Cardiac muscle cell (in vitro differentiated cells and primary cell): ENCODE measurements at regions not wholly inside any gene's neighbourhood (a gene's known extent, or its start where the extent isn't known, plus 50 kb on each side); places are given as distances from the start of the nearest gene placed in this dataset.

Experiments
- DNase-seq, 2 donors: peaks; one replicate each; pipeline versions ENCODE4 v3.0.0 to v3.0.0-alpha.2; 2010 to 2017; ENCODE audit warnings: low read depth in 1 of 2, low spot score in 1 of 2
- H3K27ac ChIP-seq: fragments of 200-600 bp; sonication (generic); 2 replicates; pipeline ENCODE4 v1.5.1; 2016
- H3K27me3 ChIP-seq: fragments of 200-600 bp; sonication (generic); 2 replicates; pipeline ENCODE4 v1.6.0; 2016; ENCODE audit warnings: control low read depth
- H3K36me3 ChIP-seq: fragments of 200-600 bp; sonication (generic); 2 replicates; pipeline ENCODE4 v1.5.1; 2016; ENCODE audit warnings: control low read depth
- H3K4me1 ChIP-seq: fragments of 200-600 bp; sonication (generic); 2 replicates; pipeline ENCODE4 v1.8.1; 2017; ENCODE audit warnings: low read depth, mild to moderate bottlenecking, mixed run types
- H3K4me3 ChIP-seq: fragments of 200-600 bp; sonication (generic); 2 replicates; pipeline ENCODE4 v1.5.1; 2016; ENCODE audit warnings: mild to moderate bottlenecking
- H3K9me3 ChIP-seq: fragments of 200-600 bp; sonication (generic); 2 replicates; pipeline ENCODE4 v1.5.1; 2017; ENCODE audit warnings: low read depth, mild to moderate bottlenecking, control low read depth
- TF ChIP-seq, protein P1 (sequence below): IDR thresholded peaks from 2 replicates; pipeline ENCODE4 v1.5.1; 2012; ENCODE audit warnings: low read depth, mild to moderate bottlenecking, low read length

- no peaks in the 10 kb centered on the region for H3K9me3 ChIP-seq
- TF ChIP-seq, protein P1, sequence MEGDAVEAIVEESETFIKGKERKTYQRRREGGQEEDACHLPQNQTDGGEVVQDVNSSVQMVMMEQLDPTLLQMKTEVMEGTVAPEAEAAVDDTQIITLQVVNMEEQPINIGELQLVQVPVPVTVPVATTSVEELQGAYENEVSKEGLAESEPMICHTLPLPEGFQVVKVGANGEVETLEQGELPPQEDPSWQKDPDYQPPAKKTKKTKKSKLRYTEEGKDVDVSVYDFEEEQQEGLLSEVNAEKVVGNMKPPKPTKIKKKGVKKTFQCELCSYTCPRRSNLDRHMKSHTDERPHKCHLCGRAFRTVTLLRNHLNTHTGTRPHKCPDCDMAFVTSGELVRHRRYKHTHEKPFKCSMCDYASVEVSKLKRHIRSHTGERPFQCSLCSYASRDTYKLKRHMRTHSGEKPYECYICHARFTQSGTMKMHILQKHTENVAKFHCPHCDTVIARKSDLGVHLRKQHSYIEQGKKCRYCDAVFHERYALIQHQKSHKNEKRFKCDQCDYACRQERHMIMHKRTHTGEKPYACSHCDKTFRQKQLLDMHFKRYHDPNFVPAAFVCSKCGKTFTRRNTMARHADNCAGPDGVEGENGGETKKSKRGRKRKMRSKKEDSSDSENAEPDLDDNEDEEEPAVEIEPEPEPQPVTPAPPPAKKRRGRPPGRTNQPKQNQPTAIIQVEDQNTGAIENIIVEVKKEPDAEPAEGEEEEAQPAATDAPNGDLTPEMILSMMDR: no peak
- no peaks in the 10 kb centered on the region for H3K27me3 ChIP-seq
- H3K4me3 ChIP-seq: no peak overlapping the region
- no peaks in the 10 kb centered on the region for H3K4me1 ChIP-seq
- no peak for DNase-seq
- H3K27ac ChIP-seq: no peak overlapping the region
- H3K36me3 ChIP-seq: no peaks in the 10 kb centered on the region
These were observed 99.4 kb upstream of the PTPN3 start for GRCh38 chr9:109597496-109597895.

DNA sequence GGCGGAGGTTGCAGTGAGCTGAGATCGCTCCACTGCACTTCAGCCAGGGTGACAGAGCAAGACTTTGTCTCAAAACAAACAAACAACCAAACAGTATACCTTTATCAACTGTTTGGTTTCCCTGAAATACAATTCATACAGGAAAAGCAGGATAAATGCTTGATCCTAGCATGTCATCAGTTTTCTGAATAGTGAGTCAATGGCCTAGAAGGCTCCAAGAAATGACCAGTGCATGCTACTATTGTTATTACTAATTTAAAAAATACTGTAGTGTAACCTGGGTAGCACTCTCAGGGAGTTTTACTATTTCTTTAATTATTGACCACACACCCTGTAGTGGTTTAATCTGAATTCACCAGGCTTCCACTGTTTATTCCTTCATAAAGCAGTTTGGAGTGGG is 101.0 kb upstream of the PTPN3 start:
- TF ChIP-seq, protein P1: no peak
- H3K27me3 ChIP-seq: no peaks in the 10 kb centered on the region
- DNase-seq: no peak
- no peaks in the 10 kb centered on the region for H3K36me3 ChIP-seq
- H3K4me1 ChIP-seq: no peaks in the 10 kb centered on the region
- no peaks in the 10 kb centered on the region for H3K9me3 ChIP-seq
- no peak overlapping the region for H3K27ac ChIP-seq
- H3K4me3 ChIP-seq: no peak overlapping the region

DNA sequence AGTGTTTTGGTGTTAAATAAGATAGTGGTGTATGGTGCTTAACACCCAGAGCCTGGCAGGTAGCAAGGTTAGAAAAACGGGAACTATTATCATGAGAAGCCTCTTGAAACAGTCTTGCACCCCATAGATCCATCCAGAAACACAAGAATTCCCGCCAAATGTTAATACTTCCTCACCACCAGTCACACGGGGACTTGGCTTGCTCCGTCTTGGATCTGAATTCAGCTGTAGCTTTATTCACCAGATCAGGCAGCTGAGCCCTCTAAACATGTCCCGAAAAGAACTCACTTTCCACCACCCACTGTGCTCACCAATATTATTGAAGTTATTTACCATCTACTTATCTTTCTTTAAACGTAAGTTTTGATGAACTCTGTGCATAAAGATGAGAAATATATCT is 101.6 kb upstream of the PTPN3 start:
- no peak overlapping the region for H3K27ac ChIP-seq
- no peaks in the 10 kb centered on the region for H3K9me3 ChIP-seq
- no peaks in the 10 kb centered on the region for H3K4me1 ChIP-seq
- TF ChIP-seq, protein P1: no peak
- no peaks in the 10 kb centered on the region for H3K36me3 ChIP-seq
- DNase-seq: no peak
- H3K27me3 ChIP-seq: no peaks in the 10 kb centered on the region
- H3K4me3 ChIP-seq: no peak overlapping the region

DNA sequence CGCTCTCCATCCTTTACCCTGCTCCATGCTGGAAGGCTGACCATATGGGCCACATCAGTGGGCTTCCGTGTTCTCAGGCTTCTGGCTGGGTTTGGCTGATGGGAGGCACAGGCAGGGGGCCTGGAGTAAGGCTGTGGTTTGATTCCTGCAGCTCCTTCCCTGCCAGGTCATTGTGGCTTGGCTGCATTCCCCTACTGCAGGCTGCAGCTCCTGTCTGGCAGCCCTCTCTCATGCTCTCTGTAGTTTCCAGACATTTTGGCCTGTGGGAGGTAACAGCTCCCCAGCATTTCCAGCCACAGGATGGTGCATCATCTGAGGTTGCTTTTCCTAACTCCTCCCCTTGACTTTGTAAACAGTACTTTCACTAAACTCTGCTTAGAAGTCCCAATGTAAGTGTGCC is 102.0 kb upstream of the PTPN3 start:
- DNase-seq: peak in 1 of 2 donors; percentile 98
- Histone ChIP-seq H3K9me3 (no peaks in the 10 kb centered on the region), H3K27ac (no peak overlapping the region), H3K27me3 (no peaks in the 10 kb centered on the region), H3K4me3 (no peak overlapping the region), H3K4me1 (no peaks in the 10 kb centered on the region), H3K36me3 (no peaks in the 10 kb centered on the region)
- TF ChIP-seq, protein P1: no peak

GRCh38 chr9:109601181-109601580 is 103.1 kb upstream of the PTPN3 start:
- Histone ChIP-seq H3K36me3 (no peaks in the 10 kb centered on the region), H3K27me3 (no peaks in the 10 kb centered on the region), H3K9me3 (no peaks in the 10 kb centered on the region), H3K27ac (no peak overlapping the region), H3K4me3 (no peak overlapping the region), H3K4me1 (no peaks in the 10 kb centered on the region)
- TF ChIP-seq, protein P1: no peak
- DNase-seq: no peak

- TF ChIP-seq, protein P1: no peak
- Histone ChIP-seq H3K9me3 (no peaks in the 10 kb centered on the region), H3K36me3 (no peaks in the 10 kb centered on the region), H3K4me1 (no peaks in the 10 kb centered on the region), H3K4me3 (no peak overlapping the region), H3K27ac (no peak overlapping the region), H3K27me3 (no peaks in the 10 kb centered on the region)
- DNase-seq: no peak
These were observed 104.9 kb upstream of the PTPN3 start for GRCh38 chr9:109602987-109603386.
